ENCODE measurements at regions not wholly inside any gene's neighbourhood (a gene's known extent, or its start where the extent isn't known, plus 50 kb on each side); places are given as distances from the start of the nearest gene placed in this dataset.

DNA sequence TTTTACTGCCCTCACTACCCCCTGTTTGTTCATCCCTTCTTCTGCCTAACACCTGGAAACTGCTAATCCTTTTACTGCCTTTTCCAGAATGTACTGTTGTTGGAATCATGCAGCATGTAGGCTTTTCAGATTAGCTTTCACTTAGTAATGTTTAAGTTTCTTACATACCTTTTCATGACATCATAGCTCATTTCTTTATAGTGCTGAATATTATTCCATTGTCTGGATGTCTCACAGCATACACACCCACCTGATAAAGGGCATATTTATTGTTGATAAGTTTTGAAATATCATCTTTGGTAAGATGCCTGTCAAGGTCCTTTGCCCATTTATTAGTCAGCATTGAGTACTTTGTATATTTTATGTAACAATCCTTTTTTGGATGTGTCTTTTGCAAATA, 588.2 kb upstream of the NRSN1 start:
- H3K9me2 ChIP-seq (ENCODE audit: insufficient read depth), result no peaks in the 10 kb centered on the region
- no peak for ATAC-seq
- no peak overlapping the region for H2AFZ ChIP-seq (ENCODE audit: low read depth, low read length, poor library complexity, severe bottlenecking)
- TF ChIP-seq, protein P1, sequence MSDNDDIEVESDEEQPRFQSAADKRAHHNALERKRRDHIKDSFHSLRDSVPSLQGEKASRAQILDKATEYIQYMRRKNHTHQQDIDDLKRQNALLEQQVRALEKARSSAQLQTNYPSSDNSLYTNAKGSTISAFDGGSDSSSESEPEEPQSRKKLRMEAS (IDR thresholded peaks at IDR 0.05), result no peak
- H3K79me2 ChIP-seq (ENCODE audit: insufficient read depth, low read length), result no peaks in the 10 kb centered on the region
- no peaks in the 10 kb centered on the region for H3K4me1 ChIP-seq (ENCODE audit: control insufficient read depth in 1 of 2, insufficient read depth in 2 of 2, low read length in 2 of 2)
- H4K20me1 ChIP-seq (ENCODE audit: insufficient read depth), result no peaks in the 10 kb centered on the region
- ChIA-PET POLR2A (no interaction called here), RAD21 (ENCODE audit: low non-redundant PET in 1 of 2, low total read pairs in 2 of 2, uncharacterized antibody in 2 of 2, unreplicated experiment in 2 of 2) (no interaction called here), CTCF (interaction anchor here (0.7 kb wide), 1 partner anchor 737 kb away, joined by 3 read pairs; no protein-coding TSS in a partner anchor)
- no peak overlapping the region for H3K4me3 ChIP-seq (replicated peaks in 1 of 2; ENCODE audit: low read depth in 1 of 2, low read length in 2 of 2)
- no TSS peak for BruUV-seq (replicated peaks)
- intact Hi-C loops (cut with micrococcal nuclease), result no loop called here
- peaks cover 0 to 9% of the 10 kb centered on the region in 2 experiments; a peak in 1 of 4 replicates for H3K9me3 ChIP-seq (ENCODE audit: control insufficient read depth in 1 of 2, insufficient read depth in 1 of 2, low read depth in 1 of 2, low read length in 2 of 2)
- H3K9ac ChIP-seq (ENCODE audit: low read length), result no peak overlapping the region
- no peak for DNase-seq (ENCODE audit: low read depth, low spot score)
- no peaks in the 10 kb centered on the region for H3K36me3 ChIP-seq (ENCODE audit: control insufficient read depth in 1 of 2, insufficient read depth in 2 of 2, low read length in 2 of 2)
- H3K4me2 ChIP-seq (ENCODE audit: low read length), result no peak overlapping the region
- H3K27me3 ChIP-seq (ENCODE audit: insufficient read depth, low read length), result no peaks in the 10 kb centered on the region
- H3K27ac ChIP-seq (ENCODE audit: low read depth, low read length), result no peak overlapping the region

DNA sequence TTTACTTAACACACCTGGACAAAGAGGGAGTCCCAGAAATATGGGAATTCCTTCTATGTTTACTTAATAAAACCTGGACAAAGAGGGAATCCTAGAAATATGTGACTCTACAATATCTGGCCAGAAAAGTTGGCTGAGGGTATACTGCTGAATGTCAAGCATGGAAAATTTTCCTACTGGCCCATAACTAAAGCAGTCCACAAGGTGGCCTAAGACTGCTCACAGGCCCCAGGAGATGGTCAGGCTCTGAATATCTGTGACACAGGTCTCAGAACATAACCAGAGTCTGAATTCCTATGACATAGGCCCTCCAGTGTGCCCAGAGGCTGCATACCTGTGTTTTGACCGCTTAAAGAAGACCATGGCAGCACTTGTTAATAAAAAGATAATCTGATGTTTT, 578.2 kb upstream of the NRSN1 start:
- RAD21 ChIA-PET (ENCODE audit: low non-redundant PET in 1 of 2, low total read pairs in 2 of 2, uncharacterized antibody in 2 of 2, unreplicated experiment in 2 of 2), result no interaction called here
- H3K9me3 ChIP-seq (ENCODE audit: control insufficient read depth in 1 of 2, insufficient read depth in 1 of 2, low read depth in 1 of 2, low read length in 2 of 2), result peaks cover 0 to 4% of the 10 kb centered on the region in 2 experiments; a peak in 1 of 4 replicates
- CTCF ChIA-PET, result no interaction called here
- no peaks in the 10 kb centered on the region for H3K9me2 ChIP-seq (ENCODE audit: insufficient read depth)
- no peaks in the 10 kb centered on the region for H3K27me3 ChIP-seq (ENCODE audit: insufficient read depth, low read length)
- no peaks in the 10 kb centered on the region for H3K79me2 ChIP-seq (ENCODE audit: insufficient read depth, low read length)
- DNase-seq (ENCODE audit: low read depth, low spot score) (no peak), ATAC-seq (peak; percentile 50; the same call in 1 of the 2 replicates)
- no peak overlapping the region for H3K4me3 ChIP-seq (replicated peaks in 1 of 2; ENCODE audit: low read depth in 1 of 2, low read length in 2 of 2)
- POLR2A ChIA-PET, result no interaction called here
- no peaks in the 10 kb centered on the region for H3K36me3 ChIP-seq (ENCODE audit: control insufficient read depth in 1 of 2, insufficient read depth in 2 of 2, low read length in 2 of 2)
- H3K4me1 ChIP-seq (ENCODE audit: control insufficient read depth in 1 of 2, insufficient read depth in 2 of 2, low read length in 2 of 2), result no peaks in the 10 kb centered on the region
- H3K9ac ChIP-seq (ENCODE audit: low read length), result no peak overlapping the region
- no peak overlapping the region for H3K4me2 ChIP-seq (ENCODE audit: low read length)
- H3K27ac ChIP-seq (ENCODE audit: low read depth, low read length), result no peak overlapping the region
- intact Hi-C loops (cut with micrococcal nuclease), result no loop called here
- no peaks in the 10 kb centered on the region for H4K20me1 ChIP-seq (ENCODE audit: insufficient read depth)
- TF ChIP-seq YY1 (IDR thresholded peaks at IDR 0.05; ENCODE audit: extremely low read depth, insufficient replicate concordance, low read depth, low read length), result no peak
- no peak for TF ChIP-seq POLR2AphosphoS5 (IDR thresholded peaks at IDR 0.05; ENCODE audit: low read depth, low read length)
- TF ChIP-seq, protein P2, sequence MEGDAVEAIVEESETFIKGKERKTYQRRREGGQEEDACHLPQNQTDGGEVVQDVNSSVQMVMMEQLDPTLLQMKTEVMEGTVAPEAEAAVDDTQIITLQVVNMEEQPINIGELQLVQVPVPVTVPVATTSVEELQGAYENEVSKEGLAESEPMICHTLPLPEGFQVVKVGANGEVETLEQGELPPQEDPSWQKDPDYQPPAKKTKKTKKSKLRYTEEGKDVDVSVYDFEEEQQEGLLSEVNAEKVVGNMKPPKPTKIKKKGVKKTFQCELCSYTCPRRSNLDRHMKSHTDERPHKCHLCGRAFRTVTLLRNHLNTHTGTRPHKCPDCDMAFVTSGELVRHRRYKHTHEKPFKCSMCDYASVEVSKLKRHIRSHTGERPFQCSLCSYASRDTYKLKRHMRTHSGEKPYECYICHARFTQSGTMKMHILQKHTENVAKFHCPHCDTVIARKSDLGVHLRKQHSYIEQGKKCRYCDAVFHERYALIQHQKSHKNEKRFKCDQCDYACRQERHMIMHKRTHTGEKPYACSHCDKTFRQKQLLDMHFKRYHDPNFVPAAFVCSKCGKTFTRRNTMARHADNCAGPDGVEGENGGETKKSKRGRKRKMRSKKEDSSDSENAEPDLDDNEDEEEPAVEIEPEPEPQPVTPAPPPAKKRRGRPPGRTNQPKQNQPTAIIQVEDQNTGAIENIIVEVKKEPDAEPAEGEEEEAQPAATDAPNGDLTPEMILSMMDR (IDR thresholded peaks at IDR 0.05 in 2 of 3, conservative IDR thresholded peaks at IDR 0.05 in 1 of 3; ENCODE audit: borderline replicate concordance in 1 of 3, insufficient read depth in 1 of 3, low read depth in 2 of 3, low read length in 2 of 3), result peak in 1 of 3 experiments; percentile 20; a peak in 2 of 6 replicates
- TF ChIP-seq FOSL1 (IDR thresholded peaks at IDR 0.05; ENCODE audit: low read depth), result no peak
- TF ChIP-seq CBX3 (IDR thresholded peaks at IDR 0.05; ENCODE audit: low read depth), result no peak
- TF ChIP-seq SRF (IDR thresholded peaks at IDR 0.05; ENCODE audit: low read depth), result no peak
- no peak for TF ChIP-seq POLR2A (IDR thresholded peaks at IDR 0.05; ENCODE audit: borderline replicate concordance, extremely low read depth, insufficient read depth, insufficient read length)
- TF ChIP-seq ELF1 (IDR thresholded peaks at IDR 0.05; ENCODE audit: borderline replicate concordance, low read depth), result no peak
- no peak for TF ChIP-seq ZNF274 (IDR thresholded peaks at IDR 0.05; ENCODE audit: low read depth, low read length)
- TF ChIP-seq, protein P3, sequence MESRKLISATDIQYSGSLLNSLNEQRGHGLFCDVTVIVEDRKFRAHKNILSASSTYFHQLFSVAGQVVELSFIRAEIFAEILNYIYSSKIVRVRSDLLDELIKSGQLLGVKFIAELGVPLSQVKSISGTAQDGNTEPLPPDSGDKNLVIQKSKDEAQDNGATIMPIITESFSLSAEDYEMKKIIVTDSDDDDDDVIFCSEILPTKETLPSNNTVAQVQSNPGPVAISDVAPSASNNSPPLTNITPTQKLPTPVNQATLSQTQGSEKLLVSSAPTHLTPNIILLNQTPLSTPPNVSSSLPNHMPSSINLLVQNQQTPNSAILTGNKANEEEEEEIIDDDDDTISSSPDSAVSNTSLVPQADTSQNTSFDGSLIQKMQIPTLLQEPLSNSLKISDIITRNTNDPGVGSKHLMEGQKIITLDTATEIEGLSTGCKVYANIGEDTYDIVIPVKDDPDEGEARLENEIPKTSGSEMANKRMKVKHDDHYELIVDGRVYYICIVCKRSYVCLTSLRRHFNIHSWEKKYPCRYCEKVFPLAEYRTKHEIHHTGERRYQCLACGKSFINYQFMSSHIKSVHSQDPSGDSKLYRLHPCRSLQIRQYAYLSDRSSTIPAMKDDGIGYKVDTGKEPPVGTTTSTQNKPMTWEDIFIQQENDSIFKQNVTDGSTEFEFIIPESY (IDR thresholded peaks at IDR 0.05; ENCODE audit: extremely low read depth, insufficient replicate concordance, low read length), result no peak
- TF ChIP-seq JUND (IDR thresholded peaks at IDR 0.05), result no peak
- no peak for TF ChIP-seq EGR1 (IDR thresholded peaks at IDR 0.05; ENCODE audit: low read depth)
- no peak for TF ChIP-seq SIN3A (IDR thresholded peaks at IDR 0.05; ENCODE audit: low read depth)
- no peak for TF ChIP-seq SP1 (IDR thresholded peaks at IDR 0.05; ENCODE audit: low read depth)
- 0 out of 2 replicates have a peak, but pooled peaks have one; percentile 5 for TF ChIP-seq RAD21 (IDR thresholded peaks at IDR 0.05; ENCODE audit: low read depth)
- BruUV-seq (replicated peaks), result no TSS peak
- no peak overlapping the region for H2AFZ ChIP-seq (ENCODE audit: low read depth, low read length, poor library complexity, severe bottlenecking)
